IMR-90 (cell line): ENCODE measurements at regions not wholly inside any gene's neighbourhood (a gene's known extent, or its start where the extent isn't known, plus 50 kb on each side); places are given as distances from the start of the nearest gene placed in this dataset.

Experiments
- ATAC-seq: fragments of 200-7000 bp; cut with Tn5 transposase; 2 replicates; pipeline ENCODE4 v1.9.1; 2020; ENCODE audit warnings: low read depth, mild to moderate bottlenecking, moderate library complexity
- BruUV-seq: library from RNA; stranded (reverse); fragments of 400-500 nt; replicated peaks from 2 replicates; lab custom pipeline; 2021; lab: Mats Ljungman, UMichigan
- CTCF ChIA-PET: fragments of 300-600 bp; formaldehyde crosslinking; extraction: SDS; loops from one replicate; lab custom pipeline; 2021; ENCODE audit warnings: antibody characterized with exemption; lab: Yijun Ruan, JAX
- POLR2A ChIA-PET: fragments of 300-600 bp; sonication (Branson Sonifier 250); formaldehyde crosslinking; loops from one replicate; lab custom pipeline; 2022; ENCODE audit warnings: antibody characterized with exemption; ENCODE audit not compliant: unreplicated experiment; lab: Charles Lee
- DNase-seq: peaks from one replicate; pipeline ENCODE4 v3.0.0; 2013
- H2AFZ ChIP-seq: replicated peaks from 2 replicates; pipeline ENCODE3; 2013; ENCODE audit warnings: low read length, mild to moderate bottlenecking; ENCODE audit not compliant: poor library complexity
- H2AK5ac ChIP-seq: 2 replicates; pipeline ENCODE4 v1.6.1; 2013; ENCODE audit warnings: low read depth, low read length, inconsistent platforms
- H2AK9ac ChIP-seq: replicated peaks from 2 replicates; pipeline ENCODE3; 2013; ENCODE audit warnings: mild to moderate bottlenecking, low read depth, low read length, moderate library complexity; ENCODE audit not compliant: poor library complexity
- H2BK120ac ChIP-seq: 2 replicates; pipeline ENCODE4 v1.6.1; 2013; ENCODE audit warnings: low read depth, low read length, inconsistent platforms
- H2BK15ac ChIP-seq: 3 replicates; pipeline ENCODE4 v1.6.1; 2013; ENCODE audit warnings: low read depth, low read length, inconsistent platforms
- H2BK20ac ChIP-seq: 2 replicates; pipeline ENCODE4 v1.6.1; 2013; ENCODE audit warnings: low read depth, mild to moderate bottlenecking, inconsistent platforms, low read length, moderate library complexity
- H2BK5ac ChIP-seq: 2 replicates; pipeline ENCODE4 v1.6.1; 2013; ENCODE audit warnings: mild to moderate bottlenecking, low read depth, low read length, inconsistent platforms; ENCODE audit not compliant: poor library complexity, severe bottlenecking
- H3K14ac ChIP-seq: replicated peaks from 2 replicates; pipeline ENCODE4 v1.6.1; 2013; ENCODE audit warnings: low read depth, low read length, inconsistent platforms
- H3K18ac ChIP-seq: 2 replicates; pipeline ENCODE4 v1.6.1; 2013; ENCODE audit warnings: low read depth, low read length, control low read depth
- H3K23ac ChIP-seq: 2 replicates; pipeline ENCODE4 v1.6.1; 2013; ENCODE audit warnings: low read depth, low read length, inconsistent platforms
- H3K27ac ChIP-seq: 2 replicates; pipeline ENCODE4 v1.5.1; 2013; ENCODE audit warnings: mild to moderate bottlenecking, control low read depth, low read length; ENCODE audit not compliant: insufficient read depth
- H3K27me3 ChIP-seq: 2 replicates; pipeline ENCODE4 v1.6.1; 2013; ENCODE audit warnings: low read length; ENCODE audit not compliant: control insufficient read depth, insufficient read depth
- H3K36me3 ChIP-seq: 2 replicates; pipeline ENCODE4 v1.6.1; 2013; ENCODE audit warnings: low read length, mixed read lengths; ENCODE audit not compliant: control insufficient read depth, insufficient read depth
- H3K4ac ChIP-seq: 2 replicates; pipeline ENCODE4 v1.6.1; 2013; ENCODE audit warnings: low read depth, low read length, inconsistent platforms
- H3K4me1 ChIP-seq: 2 replicates; pipeline ENCODE4 v1.6.1; 2013; ENCODE audit warnings: low read length, mixed read lengths; ENCODE audit not compliant: control insufficient read depth, insufficient read depth
- H3K4me2 ChIP-seq: 2 replicates; pipeline ENCODE4 v1.6.1; 2013; ENCODE audit warnings: low read depth, mild to moderate bottlenecking, control low read depth, low read length, moderate library complexity
- H3K4me3 ChIP-seq: 2 replicates; pipeline ENCODE4 v1.5.1; 2013; ENCODE audit warnings: low read depth, mild to moderate bottlenecking, control low read depth, low read length, moderate library complexity; ENCODE audit not compliant: insufficient read depth
- H3K56ac ChIP-seq: 2 replicates; pipeline ENCODE4 v1.6.1; 2013; ENCODE audit warnings: low read length, inconsistent platforms; ENCODE audit not compliant: insufficient read depth; ENCODE audit errors: extremely low read depth
- H3K79me1 ChIP-seq, 2 experiments: 2 replicates each; pipeline ENCODE4 v1.6.1; 2013; ENCODE audit warnings: low read length in 2 of 2, inconsistent platforms in 1 of 2, low read depth in 1 of 2
- H3K9ac ChIP-seq: 2 replicates; pipeline ENCODE4 v1.6.1; 2013; ENCODE audit warnings: low read depth, low read length, control low read depth
- H3K9me1 ChIP-seq: 2 replicates; pipeline ENCODE4 v1.6.1; 2013; ENCODE audit warnings: low read length, inconsistent platforms; ENCODE audit not compliant: insufficient read depth
- H3K9me3 ChIP-seq: 2 replicates; pipeline ENCODE4 v1.6.1; 2013; ENCODE audit warnings: low read length; ENCODE audit not compliant: control insufficient read depth, insufficient read depth
- H4K20me1 ChIP-seq: 2 replicates; pipeline ENCODE4 v1.6.1; 2013; ENCODE audit warnings: low read length, inconsistent platforms; ENCODE audit not compliant: insufficient read depth
- H4K5ac ChIP-seq: 2 replicates; pipeline ENCODE4 v1.6.1; 2013; ENCODE audit warnings: mild to moderate bottlenecking, low read depth, low read length, control low read depth
- H4K8ac ChIP-seq, 2 experiments: 2 replicates each; pipeline ENCODE4 v1.6.1; 2013; ENCODE audit warnings: low read depth in 2 of 2, low read length in 2 of 2, control low read depth in 1 of 2, inconsistent platforms in 1 of 2
- H4K91ac ChIP-seq: 2 replicates; pipeline ENCODE4 v1.6.1; 2013; ENCODE audit warnings: low read depth, low read length, inconsistent platforms; ENCODE audit not compliant: insufficient read depth
- BHLHE40 ChIP-seq: fragments of 150-350 bp; IDR thresholded peaks from 2 replicates; pipeline ENCODE4 v1.6.1; 2016; ENCODE audit warnings: mild to moderate bottlenecking, low read depth, low read length
- MAZ ChIP-seq: IDR thresholded peaks from 2 replicates; pipeline ENCODE4 v1.6.1; 2012; ENCODE audit warnings: low read depth, mild to moderate bottlenecking, low read length, improper control_type of control experiment, moderate library complexity, borderline replicate concordance
- POLR2A ChIP-seq: IDR thresholded peaks from 2 replicates; pipeline ENCODE4 v1.6.1; 2012; ENCODE audit warnings: mild to moderate bottlenecking, low read depth, low read length
- RCOR1 ChIP-seq: IDR thresholded peaks from 2 replicates; pipeline ENCODE4 v1.6.1; 2012; ENCODE audit warnings: mild to moderate bottlenecking, low read length, improper control_type of control experiment; ENCODE audit not compliant: insufficient replicate concordance
- RFX5 ChIP-seq: IDR thresholded peaks from 2 replicates; pipeline ENCODE4 v1.8.0; 2012; ENCODE audit warnings: low read depth, mild to moderate bottlenecking, low read length, moderate library complexity
- WGBS, 2 experiments: methylation state at CpG; one replicate each; pipeline versions ENCODE4 v1.1.5 to v1.1.7; 2013; ENCODE audit warnings: missing lambda C conversion rate in 2 of 2; ENCODE audit not compliant: insufficient read length in 1 of 2; ENCODE audit errors: extremely low coverage in 2 of 2; 5-methylcytosine and 5-hydroxymethylcytosine counted together
- dilution Hi-C: fragments of 300-500 bp; cut with HindIII; formaldehyde crosslinking; loops from one replicate; pipeline ENCODE4 v1.14.3; 2018; ENCODE audit warnings: low sequenced_read_pairs; ENCODE audit not compliant: unreplicated experiment
- in situ Hi-C: fragments of 300-500 bp; cut with MboI; formaldehyde crosslinking; loops from 3 replicates; pipeline ENCODE4 v1.14.3; 2019; ENCODE audit warnings: low sequenced_read_pairs, inconsistent platforms, mixed read lengths
- intact Hi-C: fragments of 100-400 bp; cut with micrococcal nuclease; formaldehyde crosslinking; loops from 2 replicates; pipeline ENCODE4 v1.10.0; 2022
- TF ChIP-seq, protein P1 (sequence below): fragments of 150-350 bp; IDR thresholded peaks from 2 replicates; pipeline ENCODE4 v1.6.1; 2016; ENCODE audit warnings: low read depth, mild to moderate bottlenecking, low read length, moderate library complexity, borderline replicate concordance
- TF ChIP-seq, protein P2 (sequence below): conservative IDR thresholded peaks from 2 replicates; pipeline ENCODE4 v1.5.1; 2012; ENCODE audit warnings: mild to moderate bottlenecking, low read depth, low read length, improper control_type of control experiment

DNA sequence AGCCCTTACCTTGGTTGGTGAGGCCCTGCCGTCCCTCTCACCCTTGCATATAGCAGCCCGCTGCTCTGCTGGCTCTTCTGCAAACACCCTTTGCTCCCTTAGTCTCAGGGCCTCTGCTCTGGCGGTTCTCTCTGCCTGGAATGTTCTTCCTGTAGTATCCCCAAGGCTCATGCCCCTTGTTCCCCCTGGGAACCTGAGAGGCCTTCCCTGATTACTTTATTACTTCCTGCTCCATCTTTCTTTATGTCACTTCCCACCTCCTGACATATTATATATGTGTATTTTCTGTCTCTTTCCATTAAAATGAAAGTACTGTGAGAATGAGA is 73.9 kb upstream of the SPRY4 start:
- Histone ChIP-seq H3K23ac (no peak overlapping the region), H4K5ac (no peak overlapping the region), H4K91ac (no peak overlapping the region), H3K9me3 (peaks cover 10% of the 10 kb centered on the region), H3K9ac (no peak overlapping the region), H3K79me1 (no peaks in the 10 kb centered on the region; a peak in 1 of 4 replicates), H3K4ac (no peak overlapping the region), H2AK5ac (no peak overlapping the region), H2AK9ac (no peak overlapping the region), H2BK15ac (no peak overlapping the region), H3K14ac (no peak overlapping the region), H3K4me1 (no peaks in the 10 kb centered on the region), H3K18ac (no peak overlapping the region), H2BK120ac (no peak overlapping the region), H3K27me3 (no peaks in the 10 kb centered on the region), H3K36me3 (0 out of 2 replicates have a peak, but pooled peaks cover 2% of the 10 kb centered on the region), H3K4me3 (no peak overlapping the region), H3K56ac (no peak overlapping the region), H4K20me1 (no peaks in the 10 kb centered on the region), H3K4me2 (no peak overlapping the region), H4K8ac (no peak overlapping the region), H3K9me1 (no peaks in the 10 kb centered on the region; the same call in 1 of the 2 replicates), H2AFZ (no peak overlapping the region), H2BK5ac (no peak overlapping the region), H2BK20ac (no peak overlapping the region), H3K27ac (no peak overlapping the region)
- POLR2A ChIA-PET = no interaction called here
- DNase-seq (no peak), ATAC-seq (no peak)
- BruUV-seq = no TSS peak
- CTCF ChIA-PET = no interaction called here
- in situ Hi-C loops = no loop called here
- dilution Hi-C loops = no loop called here
- 100% methylated on average over 1 of the region's 3 CpGs; no CpG with 5 or more reads in 1 of the 2 experiments for WGBS, 2 experiments
- TF ChIP-seq RFX5 = no peak
- no peak for TF ChIP-seq MAZ
- TF ChIP-seq RCOR1 = no peak
- TF ChIP-seq POLR2A = no peak
- TF ChIP-seq, protein P1, sequence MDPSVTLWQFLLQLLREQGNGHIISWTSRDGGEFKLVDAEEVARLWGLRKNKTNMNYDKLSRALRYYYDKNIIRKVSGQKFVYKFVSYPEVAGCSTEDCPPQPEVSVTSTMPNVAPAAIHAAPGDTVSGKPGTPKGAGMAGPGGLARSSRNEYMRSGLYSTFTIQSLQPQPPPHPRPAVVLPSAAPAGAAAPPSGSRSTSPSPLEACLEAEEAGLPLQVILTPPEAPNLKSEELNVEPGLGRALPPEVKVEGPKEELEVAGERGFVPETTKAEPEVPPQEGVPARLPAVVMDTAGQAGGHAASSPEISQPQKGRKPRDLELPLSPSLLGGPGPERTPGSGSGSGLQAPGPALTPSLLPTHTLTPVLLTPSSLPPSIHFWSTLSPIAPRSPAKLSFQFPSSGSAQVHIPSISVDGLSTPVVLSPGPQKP = no peak
- TF ChIP-seq, protein P2, sequence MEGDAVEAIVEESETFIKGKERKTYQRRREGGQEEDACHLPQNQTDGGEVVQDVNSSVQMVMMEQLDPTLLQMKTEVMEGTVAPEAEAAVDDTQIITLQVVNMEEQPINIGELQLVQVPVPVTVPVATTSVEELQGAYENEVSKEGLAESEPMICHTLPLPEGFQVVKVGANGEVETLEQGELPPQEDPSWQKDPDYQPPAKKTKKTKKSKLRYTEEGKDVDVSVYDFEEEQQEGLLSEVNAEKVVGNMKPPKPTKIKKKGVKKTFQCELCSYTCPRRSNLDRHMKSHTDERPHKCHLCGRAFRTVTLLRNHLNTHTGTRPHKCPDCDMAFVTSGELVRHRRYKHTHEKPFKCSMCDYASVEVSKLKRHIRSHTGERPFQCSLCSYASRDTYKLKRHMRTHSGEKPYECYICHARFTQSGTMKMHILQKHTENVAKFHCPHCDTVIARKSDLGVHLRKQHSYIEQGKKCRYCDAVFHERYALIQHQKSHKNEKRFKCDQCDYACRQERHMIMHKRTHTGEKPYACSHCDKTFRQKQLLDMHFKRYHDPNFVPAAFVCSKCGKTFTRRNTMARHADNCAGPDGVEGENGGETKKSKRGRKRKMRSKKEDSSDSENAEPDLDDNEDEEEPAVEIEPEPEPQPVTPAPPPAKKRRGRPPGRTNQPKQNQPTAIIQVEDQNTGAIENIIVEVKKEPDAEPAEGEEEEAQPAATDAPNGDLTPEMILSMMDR = no peak
- no peak for TF ChIP-seq BHLHE40
- intact Hi-C loops = no loop called here
